Liver (tissue), 8 donors: ENCODE measurements at regions not wholly inside any gene's neighbourhood (a gene's known extent, or its start where the extent isn't known, plus 50 kb on each side); places are given as distances from the start of the nearest gene placed in this dataset.

ENCODE experiments used
- DNase-seq: peaks from one replicate; pipeline ENCODE4 v3.0.0-alpha.2; 2017; ENCODE audit warnings: low spot score
- H3K27ac ChIP-seq, 2 donors: one replicate each; pipeline ENCODE4 v1.7.0; 2013; ENCODE audit warnings: inconsistent platforms in 2 of 2, low read length in 2 of 2, control low read depth in 1 of 2, low read depth in 1 of 2, mild to moderate bottlenecking in 1 of 2
- H3K27me3 ChIP-seq, 4 donors: one replicate each; pipeline versions ENCODE4 v1.6.1 to v1.7.0; 2013; ENCODE audit warnings: low read length in 3 of 4, inconsistent platforms in 1 of 4, mild to moderate bottlenecking in 1 of 4, moderate library complexity in 1 of 4; ENCODE audit not compliant: control insufficient read depth in 4 of 4, insufficient read depth in 4 of 4
- H3K36me3 ChIP-seq, 4 donors: one replicate each; pipeline versions ENCODE4 v1.6.1 to v1.7.0; 2013; ENCODE audit warnings: low read length in 3 of 4, mild to moderate bottlenecking in 3 of 4, low read depth in 1 of 4, moderate library complexity in 1 of 4; ENCODE audit not compliant: control insufficient read depth in 4 of 4, insufficient read depth in 3 of 4
- H3K4me1 ChIP-seq, 4 donors: one replicate each; pipeline versions ENCODE4 v1.6.1 to v1.7.0; 2013; ENCODE audit warnings: low read length in 3 of 4, mild to moderate bottlenecking in 3 of 4, moderate library complexity in 1 of 4; ENCODE audit not compliant: control insufficient read depth in 4 of 4, insufficient read depth in 4 of 4
- H3K4me3 ChIP-seq, 3 donors: one replicate each; pipeline versions ENCODE4 v1.6.1 to v1.7.0; 2013; ENCODE audit warnings: low read length in 3 of 3, control low read depth in 1 of 3, low read depth in 1 of 3, mild to moderate bottlenecking in 1 of 3
- H3K9ac ChIP-seq, 2 donors: one replicate each; pipeline ENCODE4 v1.7.0; 2013; ENCODE audit warnings: low read length in 2 of 2, mild to moderate bottlenecking in 2 of 2, moderate library complexity in 2 of 2, control low read depth in 1 of 2, low read depth in 1 of 2
- H3K9me3 ChIP-seq, 4 donors: one replicate each; pipeline versions ENCODE4 v1.6.1 to v1.7.0; 2013; ENCODE audit warnings: low read length in 3 of 4; ENCODE audit not compliant: control insufficient read depth in 4 of 4
- ATF3 ChIP-seq: IDR thresholded peaks from 2 replicates; pipeline ENCODE4 v1.6.1; 2016; ENCODE audit warnings: antibody characterized with exemption
- CTCF ChIP-seq: fragments of 150-350 bp; IDR thresholded peaks from 2 replicates; pipeline ENCODE4 v1.5.1; 2017; ENCODE audit warnings: improper control_type of control experiment, low read depth, low read length; ENCODE audit not compliant: missing input control
- FOXA1 ChIP-seq: IDR thresholded peaks from 2 replicates; pipeline ENCODE4 v1.6.1; 2016; ENCODE audit warnings: antibody characterized with exemption
- FOXA2 ChIP-seq: IDR thresholded peaks from 2 replicates; pipeline ENCODE4 v1.6.1; 2016; ENCODE audit warnings: antibody characterized with exemption
- GABPA ChIP-seq, 2 donors: IDR thresholded peaks in 1 of 2; conservative IDR thresholded peaks in 1 of 2; 2 replicates each; pipeline ENCODE4 v1.6.1; 2016; ENCODE audit warnings: antibody characterized with exemption in 2 of 2, mild to moderate bottlenecking in 1 of 2, moderate library complexity in 1 of 2
- HNF4A ChIP-seq, 2 donors: conservative IDR thresholded peaks; 2 replicates each; pipeline ENCODE4 v1.6.1; 2016; ENCODE audit warnings: antibody characterized with exemption in 2 of 2, mild to moderate bottlenecking in 2 of 2
- HNF4G ChIP-seq: IDR thresholded peaks from 2 replicates; pipeline ENCODE4 v1.6.1; 2016; ENCODE audit warnings: antibody characterized with exemption
- JUND ChIP-seq, 2 donors: IDR thresholded peaks; 2 replicates each; pipeline ENCODE4 v1.6.1; 2016; ENCODE audit warnings: antibody characterized with exemption in 2 of 2
- REST ChIP-seq: IDR thresholded peaks from 2 replicates; pipeline ENCODE4 v1.6.1; 2016; ENCODE audit warnings: antibody characterized with exemption, mild to moderate bottlenecking
- RXRA ChIP-seq, 2 donors: IDR thresholded peaks; 2 replicates each; pipeline ENCODE4 v1.6.1; 2017 to 2018; ENCODE audit warnings: antibody characterized with exemption in 2 of 2, mild to moderate bottlenecking in 1 of 2
- TAF1 ChIP-seq: conservative IDR thresholded peaks from 2 replicates; pipeline ENCODE4 v1.6.1; 2016; ENCODE audit warnings: antibody characterized with exemption, mild to moderate bottlenecking
- YY1 ChIP-seq: IDR thresholded peaks from 2 replicates; pipeline ENCODE4 v1.6.1; 2016; ENCODE audit warnings: antibody characterized with exemption, mild to moderate bottlenecking
- WGBS: extraction: QIAGEN DNeasy Blood & Tissue Kit; methylation state at CpG from one replicate; pipeline ENCODE4 v1.1.7; 2013; 5-methylcytosine and 5-hydroxymethylcytosine counted together
- donor health status: healthy.
- donor health status: healthy.
- donor health status: healthy.
- donor health status: healthy.
- donor health status: healthy.

- H3K27me3 ChIP-seq = peaks cover 0 to 5% (median 0%) of the 10 kb centered on the region in 4 donors
- no peak for TF ChIP-seq CTCF
- WGBS = 66% methylated on average over 2 of the region's 2 CpGs
- H3K4me3 ChIP-seq = no peak overlapping the region
- H3K36me3 ChIP-seq = no peaks in the 10 kb centered on the region
- no peak overlapping the region for H3K9ac ChIP-seq
- H3K9me3 ChIP-seq = no peaks in the 10 kb centered on the region
- H3K27ac ChIP-seq = no peak overlapping the region
- H3K4me1 ChIP-seq = no peaks in the 10 kb centered on the region
- DNase-seq = no peak
These were observed 433.0 kb upstream of the RUNX1 start for GRCh38 chr21:35482096-35482495.

- 79% methylated on average over 6 of the region's 6 CpGs for WGBS
- H3K27me3 ChIP-seq = peaks cover 0 to 5% (median 0%) of the 10 kb centered on the region in 4 donors
- H3K4me1 ChIP-seq = no peaks in the 10 kb centered on the region
- H3K4me3 ChIP-seq = no peak overlapping the region
- DNase-seq = no peak
- H3K9ac ChIP-seq = no peak overlapping the region
- H3K27ac ChIP-seq = no peak overlapping the region
- no peaks in the 10 kb centered on the region for H3K36me3 ChIP-seq
- TF ChIP-seq RXRA (IDR thresholded peaks at IDR 0.05) = no peak
- no peak for TF ChIP-seq HNF4A (conservative IDR thresholded peaks at IDR 0.05)
- TF ChIP-seq FOXA2 = no peak
- TF ChIP-seq GABPA (IDR thresholded peaks at IDR 0.05 in 1 of 2, conservative IDR thresholded peaks at IDR 0.05 in 1 of 2) = no peak
- no peak for TF ChIP-seq JUND (IDR thresholded peaks at IDR 0.05)
- TF ChIP-seq CTCF = no peak
- no peak for TF ChIP-seq REST
- TF ChIP-seq FOXA1 = no peak
- TF ChIP-seq HNF4G = no peak
- no peak for TF ChIP-seq ATF3
- no peak for TF ChIP-seq TAF1
- no peak for TF ChIP-seq YY1
- no peaks in the 10 kb centered on the region for H3K9me3 ChIP-seq
These were observed 431.9 kb upstream of the RUNX1 start for GRCh38 chr21:35481005-35481404.
